Urinary bladder (tissue), 3 donors: ENCODE measurements at regions not wholly inside any gene's neighbourhood (a gene's known extent, or its start where the extent isn't known, plus 50 kb on each side); places are given as distances from the start of the nearest gene placed in this dataset.
"Not testable (repeated sequence)": the region's sequence is repeated elsewhere in the genome, so short reads cannot be mapped to it uniquely, and the experiment has no call there.

Source experiments
- DNase-seq: peaks from one replicate; pipeline ENCODE4 v3.0.0-alpha.2; 2015; ENCODE audit errors: extremely low spot score
- H3K27ac ChIP-seq: one replicate; pipeline ENCODE4 v1.5.1; 2013; ENCODE audit warnings: low read depth, mild to moderate bottlenecking, moderate library complexity
- H3K36me3 ChIP-seq: one replicate; pipeline ENCODE4 v1.6.1; 2013; ENCODE audit warnings: mild to moderate bottlenecking, moderate library complexity; ENCODE audit not compliant: insufficient read depth
- H3K4me1 ChIP-seq: one replicate; pipeline ENCODE4 v1.6.1; 2013; ENCODE audit warnings: mild to moderate bottlenecking, moderate library complexity; ENCODE audit not compliant: insufficient read depth
- H3K4me3 ChIP-seq: one replicate; pipeline ENCODE4 v1.5.1; 2013; ENCODE audit warnings: low read depth, low read length
- WGBS: extraction: QIAGEN DNeasy Blood & Tissue Kit; methylation state at CpG from one replicate; pipeline ENCODE4 v1.1.7; 2013; 5-methylcytosine and 5-hydroxymethylcytosine counted together
- donor health status: healthy with polysubstance abuse.
- donor health status: healthy.

DNA sequence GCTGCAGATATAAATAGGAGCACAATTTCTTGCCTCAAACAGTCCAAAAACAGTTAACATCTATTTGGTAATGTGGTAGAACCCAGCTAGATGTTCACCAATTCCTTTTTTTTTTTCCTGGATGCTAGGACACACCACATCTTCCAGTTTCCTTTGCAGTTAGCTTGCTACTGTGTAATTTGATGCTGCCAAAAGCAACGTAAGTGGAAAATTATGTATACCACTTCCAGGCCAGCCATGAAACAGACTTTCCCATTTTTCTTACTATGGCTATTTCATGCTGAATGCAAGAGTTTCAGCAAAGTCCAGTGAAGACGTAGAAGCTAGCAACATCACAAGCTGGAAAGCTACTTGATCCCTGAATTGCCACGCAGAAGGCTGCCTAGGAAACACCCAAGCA lies 667.2 kb downstream of the TLE1 start:
- 61% methylated on average over 3 of the region's 3 CpGs for WGBS
- Histone ChIP-seq H3K27ac (no peak overlapping the region), H3K4me3 (no peak overlapping the region), H3K36me3 (no peaks in the 10 kb centered on the region), H3K4me1 (no peaks in the 10 kb centered on the region)
- DNase-seq, result no peak

DNA sequence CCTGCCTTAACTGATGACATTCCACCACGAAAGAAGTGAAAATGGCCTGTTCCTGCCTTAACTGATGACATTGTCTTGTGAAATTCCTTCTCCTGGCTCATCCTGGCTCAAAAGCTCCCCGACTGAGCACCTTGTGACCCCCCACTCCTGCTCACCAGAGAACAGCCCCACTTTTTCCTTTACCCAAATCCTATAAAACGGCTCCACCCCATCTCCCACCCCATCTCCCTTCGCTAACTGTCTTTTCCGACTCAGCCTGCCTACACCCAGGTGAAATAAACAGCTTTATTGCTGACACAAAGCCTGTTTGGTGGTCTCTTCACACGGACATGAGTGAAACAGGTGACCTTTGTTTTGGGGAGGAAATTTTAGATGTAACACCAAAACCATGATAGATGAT lies 674.4 kb downstream of the TLE1 start:
- H3K36me3 ChIP-seq, H3K4me1 ChIP-seq, H3K4me3 ChIP-seq, H3K27ac ChIP-seq, DNase-seq: not testable (repeated sequence)
- WGBS, result 80% methylated on average over 5 of the region's 6 CpGs

GRCh38 chr9:81013191-81013590 lies 676.2 kb downstream of the TLE1 start:
- not testable (repeated sequence) for DNase-seq, H3K27ac ChIP-seq, H3K4me3 ChIP-seq, H3K36me3 ChIP-seq, H3K4me1 ChIP-seq
- 86% methylated on average over 3 of the region's 3 CpGs for WGBS

DNA sequence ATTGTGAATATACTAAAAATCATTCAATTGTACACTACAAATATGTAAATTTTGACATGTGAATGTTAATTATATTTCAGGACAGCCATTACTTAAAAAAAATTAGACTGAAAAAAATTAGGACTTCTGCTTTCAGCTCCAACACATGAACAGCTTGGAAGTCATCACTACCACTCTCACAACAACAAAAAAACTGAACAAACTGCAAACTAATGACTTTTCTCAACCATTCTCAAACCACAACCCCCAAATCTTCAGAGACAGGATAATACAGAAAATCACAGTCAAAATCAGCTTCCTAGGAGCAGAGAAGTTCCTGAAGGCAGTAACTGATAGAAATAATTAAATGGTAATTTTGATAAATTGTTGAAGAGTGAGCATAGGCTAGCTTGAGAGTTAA lies 686.4 kb downstream of the TLE1 start:
- Histone ChIP-seq H3K36me3 (no peaks in the 10 kb centered on the region), H3K4me3 (no peak overlapping the region), H3K4me1 (no peaks in the 10 kb centered on the region), H3K27ac (no peak overlapping the region)
- no peak for DNase-seq

GRCh38 chr9:81002242-81002641 lies 687.1 kb downstream of the TLE1 start:
- no peak for DNase-seq
- 71% methylated on average over 3 of the region's 3 CpGs for WGBS
- no peak overlapping the region for H3K27ac ChIP-seq

DNA sequence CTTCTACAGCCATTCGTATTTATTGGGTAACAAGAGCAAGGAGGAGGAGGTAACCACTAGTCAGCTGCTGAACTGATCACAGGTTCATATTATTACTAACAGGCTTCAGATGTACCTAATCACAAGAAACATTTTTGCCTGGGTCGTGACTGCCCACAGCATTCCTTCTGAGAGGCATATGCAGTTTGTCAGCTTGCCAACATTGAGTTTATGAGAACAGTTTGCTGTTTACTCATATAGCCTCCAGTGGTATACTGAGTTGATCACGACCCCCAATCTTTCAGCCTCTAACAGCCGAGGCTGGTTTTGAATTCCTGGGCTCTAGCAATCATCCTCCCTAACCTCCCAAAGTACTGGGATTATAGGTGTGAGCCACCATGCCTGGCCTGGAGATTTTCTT lies 693.6 kb downstream of the TLE1 start:
- 62% methylated on average over 4 of the region's 4 CpGs for WGBS
- Histone ChIP-seq H3K4me3 (no peak overlapping the region), H3K4me1 (no peaks in the 10 kb centered on the region), H3K27ac (no peak overlapping the region), H3K36me3 (no peaks in the 10 kb centered on the region)
- no peak for DNase-seq

More at GRCh38 chr9:81002242-81002641, 687.1 kb downstream of the TLE1 start:
- H3K4me1 ChIP-seq, result no peaks in the 10 kb centered on the region
- H3K36me3 ChIP-seq, result no peaks in the 10 kb centered on the region
- no peak overlapping the region for H3K4me3 ChIP-seq

DNA sequence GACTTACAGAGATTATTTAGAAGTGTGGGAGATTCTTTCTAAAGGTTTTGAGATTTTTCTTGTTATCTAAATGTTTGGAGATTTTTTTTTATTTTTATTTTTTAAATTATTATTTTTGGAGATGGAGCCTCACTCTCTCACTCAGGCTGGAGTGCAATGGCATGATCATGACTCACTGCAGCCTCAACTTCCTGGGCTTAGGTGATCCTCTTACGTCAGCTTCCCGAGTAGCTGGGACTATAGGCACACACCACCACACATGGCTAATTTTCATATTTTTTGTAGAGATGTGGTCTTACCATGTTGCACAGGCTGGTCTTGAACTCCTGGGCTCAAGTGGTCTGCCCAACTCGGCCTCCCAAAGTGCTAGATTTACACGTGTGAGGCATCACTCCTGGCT lies 694.5 kb downstream of the TLE1 start:
- WGBS, result 95% methylated on average over 4 of the region's 4 CpGs
- H3K4me3 ChIP-seq, result no peak overlapping the region
- H3K4me1 ChIP-seq, result no peaks in the 10 kb centered on the region
- no peak overlapping the region for H3K27ac ChIP-seq
- no peak for DNase-seq
- no peaks in the 10 kb centered on the region for H3K36me3 ChIP-seq

DNA sequence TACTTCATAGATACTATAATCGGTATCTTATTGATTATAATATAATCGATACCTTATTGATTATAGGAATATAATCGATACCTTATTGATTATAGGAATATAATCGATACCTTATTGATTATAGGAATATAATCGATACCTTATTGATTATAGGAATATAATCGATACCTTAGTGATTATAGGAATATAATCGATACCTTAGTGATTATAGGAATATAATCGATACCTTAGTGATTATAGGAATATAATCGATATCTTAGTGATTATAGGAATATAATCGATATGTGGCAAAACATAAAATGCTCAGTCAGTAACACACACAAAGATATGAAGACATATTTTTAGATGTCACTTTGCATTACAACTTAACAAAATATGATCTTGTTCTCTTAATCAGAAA lies 703.8 kb downstream of the TLE1 start:
- H3K4me3 ChIP-seq, H3K27ac ChIP-seq, H3K4me1 ChIP-seq, H3K36me3 ChIP-seq, DNase-seq: not testable (repeated sequence)
- WGBS, result 95% methylated on average over 10 of the region's 10 CpGs

GRCh38 chr9:80976403-80976802 lies 712.9 kb downstream of the TLE1 start:
- H3K27ac ChIP-seq, result no peak overlapping the region
- no peak overlapping the region for H3K4me3 ChIP-seq
- WGBS, result 63% methylated on average over 3 of the region's 3 CpGs
- H3K36me3 ChIP-seq, result no peaks in the 10 kb centered on the region
- no peaks in the 10 kb centered on the region for H3K4me1 ChIP-seq
- no peak for DNase-seq

DNA sequence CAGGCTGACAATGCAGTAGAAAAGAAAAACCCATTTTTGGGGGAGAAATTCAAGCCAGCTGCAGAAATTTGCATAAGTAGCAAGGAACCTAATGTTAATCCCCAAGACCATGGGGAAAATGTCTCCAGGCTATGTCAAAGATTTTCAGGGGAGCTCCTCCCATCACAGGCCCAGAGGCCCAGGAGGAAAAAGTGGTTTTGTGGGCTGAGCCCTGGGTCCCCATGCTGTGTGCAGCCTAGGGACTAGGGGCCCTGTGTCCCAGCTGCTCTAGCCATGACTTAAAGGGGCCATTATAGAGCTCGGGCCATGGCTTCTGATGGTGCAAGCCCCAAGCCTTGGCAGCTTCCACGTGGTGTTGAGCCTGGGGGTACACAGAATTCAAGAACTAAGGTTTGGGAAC lies 719.0 kb downstream of the TLE1 start:
- DNase-seq, H3K4me3 ChIP-seq, H3K27ac ChIP-seq, H3K4me1 ChIP-seq, H3K36me3 ChIP-seq: not testable (repeated sequence)
- 90% methylated on average over 2 of the region's 2 CpGs for WGBS

DNA sequence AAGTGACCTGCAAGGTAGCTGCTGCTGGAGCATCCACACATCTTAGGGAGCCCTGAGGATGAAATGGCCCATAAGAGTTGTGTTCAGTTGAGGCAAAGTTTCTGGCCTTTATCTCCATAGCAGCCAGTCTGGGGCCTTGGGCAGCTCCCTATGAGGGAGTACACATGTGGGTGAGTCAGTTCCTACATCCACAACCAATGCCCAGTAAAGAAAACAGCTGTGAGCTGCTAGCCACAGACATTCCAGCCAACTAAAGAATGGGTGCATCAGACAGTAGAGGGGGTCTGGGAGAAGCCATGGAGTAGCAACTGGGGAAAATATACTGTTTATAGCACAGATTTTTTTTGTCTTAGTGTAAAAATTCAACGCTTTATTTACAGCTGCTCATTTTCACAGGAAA lies 720.7 kb downstream of the TLE1 start:
- H3K4me1 ChIP-seq, result no peaks in the 10 kb centered on the region
- no peak overlapping the region for H3K27ac ChIP-seq
- H3K36me3 ChIP-seq, result no peaks in the 10 kb centered on the region
- 99% methylated on average over 1 of the region's 1 CpG for WGBS
- no peak for DNase-seq
- no peak overlapping the region for H3K4me3 ChIP-seq

DNA sequence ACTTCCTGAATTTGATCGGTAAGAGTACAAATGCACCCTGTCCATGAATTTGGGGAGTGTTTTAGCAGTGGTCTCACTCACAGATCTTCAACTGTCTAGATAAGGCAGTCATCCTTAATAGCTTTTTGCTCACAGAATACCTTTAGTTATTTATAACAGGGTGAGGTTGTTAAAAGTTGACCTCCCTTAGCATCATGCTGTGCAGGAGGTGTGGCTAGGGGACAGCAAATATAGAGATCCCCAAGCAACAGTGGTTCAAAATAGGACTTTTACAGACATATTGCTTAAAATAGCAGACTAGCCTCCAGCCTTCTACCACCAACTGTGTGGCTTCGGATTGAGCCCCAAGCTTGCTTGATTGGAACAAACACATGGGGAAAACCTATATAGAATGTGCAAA lies 724.4 kb downstream of the TLE1 start:
- WGBS, result 72% methylated on average over 2 of the region's 2 CpGs
- Histone ChIP-seq H3K4me3 (no peak overlapping the region), H3K36me3 (no peaks in the 10 kb centered on the region), H3K27ac (no peak overlapping the region), H3K4me1 (no peaks in the 10 kb centered on the region)
- DNase-seq, result no peak

- Histone ChIP-seq H3K4me1 (no peaks in the 10 kb centered on the region), H3K27ac (no peak overlapping the region), H3K4me3 (no peak overlapping the region), H3K36me3 (no peaks in the 10 kb centered on the region)
- no peak for DNase-seq
- 72% methylated on average over 4 of the region's 4 CpGs for WGBS
These were observed 725.0 kb downstream of the TLE1 start for GRCh38 chr9:80964374-80964773.

DNA sequence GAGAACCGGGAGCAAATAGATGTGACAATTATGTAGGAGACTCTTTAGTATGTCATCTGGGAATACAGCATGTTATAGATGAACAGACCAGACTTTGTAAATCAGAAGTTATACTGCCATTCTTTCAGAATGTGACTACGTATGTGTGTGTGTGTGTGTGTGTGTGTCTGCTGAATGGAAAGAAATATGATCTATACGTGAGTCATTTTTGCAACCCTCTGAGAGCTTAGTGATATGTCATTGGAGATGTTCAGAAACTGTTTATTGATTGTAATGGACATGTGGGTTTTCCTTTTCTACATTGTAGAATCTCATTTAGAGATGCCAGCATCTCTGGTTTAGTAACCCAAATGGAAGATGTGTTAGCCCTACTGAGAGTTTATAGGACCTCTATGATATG lies 731.5 kb downstream of the TLE1 start:
- Histone ChIP-seq H3K4me3 (no peak overlapping the region), H3K4me1 (no peaks in the 10 kb centered on the region), H3K27ac (no peak overlapping the region), H3K36me3 (no peaks in the 10 kb centered on the region)
- no peak for DNase-seq
- WGBS, result 82% methylated on average over 3 of the region's 3 CpGs

DNA sequence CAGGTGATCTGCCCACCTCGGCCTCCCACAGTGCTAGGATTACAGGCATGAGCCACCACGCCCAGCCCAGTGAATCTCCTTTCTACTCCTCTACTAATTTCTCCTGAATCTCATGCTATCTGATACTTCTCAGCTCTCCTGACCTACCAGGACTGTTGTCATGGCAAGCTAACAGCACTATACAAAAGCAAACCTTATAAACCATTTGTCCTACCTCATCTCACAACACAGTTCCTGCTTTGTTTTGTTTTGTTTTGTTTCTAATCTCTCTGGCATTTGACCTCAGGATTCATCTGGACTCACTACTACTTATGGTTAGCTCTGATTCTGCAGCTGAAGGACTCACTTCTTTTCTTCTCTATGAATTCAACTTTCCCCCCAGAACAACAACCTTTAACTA lies 734.8 kb downstream of the TLE1 start:
- DNase-seq, result no peak
- H3K27ac ChIP-seq, result no peak overlapping the region
- H3K4me3 ChIP-seq, result no peak overlapping the region
- H3K4me1 ChIP-seq, result no peaks in the 10 kb centered on the region
- no peaks in the 10 kb centered on the region for H3K36me3 ChIP-seq
- WGBS, result 84% methylated on average over 2 of the region's 2 CpGs
